Esophagus squamous epithelium (tissue), 4 donors: ENCODE measurements at regions not wholly inside any gene's neighbourhood (a gene's known extent, or its start where the extent isn't known, plus 50 kb on each side); places are given as distances from the start of the nearest gene placed in this dataset.

Source experiments
- CTCF ChIP-seq, 6 experiments: fragments of 450-650 bp in 4 of 6; fragments of 200-600 bp in 2 of 6; sonication (generic) in 2 of 6; IDR thresholded peaks; one replicate each; pipeline ENCODE4 v1.5.1; 2016 to 2019; ENCODE audit warnings: antibody characterized with exemption in 6 of 6, mild to moderate bottlenecking in 4 of 6, moderate library complexity in 4 of 6
- POLR2A ChIP-seq, 4 donors: fragments of 450-650 bp; IDR thresholded peaks; one replicate each; pipeline ENCODE4 v1.6.1; 2017; ENCODE audit warnings: antibody characterized with exemption in 4 of 4, mild to moderate bottlenecking in 4 of 4, moderate library complexity in 3 of 4

GRCh38 chr2:83844490-83844889 lies 614.6 kb downstream of the SUCLG1 start:
- TF ChIP-seq CTCF (IDR thresholded peaks at IDR 0.05) (no peak), POLR2A (IDR thresholded peaks at IDR 0.05) (no peak)
